K562 (cell line): ENCODE measurements at regions not wholly inside any gene's neighbourhood (a gene's known extent, or its start where the extent isn't known, plus 50 kb on each side); places are given as distances from the start of the nearest gene placed in this dataset.

ENCODE experiments used
- ATAC-seq: fragments of 200-7000 bp; cut with Tn5 transposase; 3 replicates; pipeline ENCODE4 v1.9.1; 2020; ENCODE audit warnings: moderate library complexity
- BruUV-seq: library from RNA; stranded (reverse); fragments of 400-500 nt; replicated peaks from 2 replicates; lab custom pipeline; 2021; lab: Mats Ljungman, UMichigan
- CTCF ChIA-PET: fragments of 300-600 bp; formaldehyde crosslinking; extraction: SDS; loops from one replicate; lab custom pipeline; 2021; ENCODE audit warnings: low intra/inter-chr PET ratio; lab: Yijun Ruan, JAX
- POLR2A ChIA-PET: fragments of 300-600, 350-650 bp; sonication (Branson Sonifier 250); formaldehyde crosslinking; extraction: SDS; loops from one replicate; lab custom pipeline; 2021; ENCODE audit warnings: antibody characterized with exemption, inconsistent platforms; lab: Yijun Ruan, JAX
- DNase-seq, 4 experiments: peaks; one replicate each; pipeline versions ENCODE4 v3.0.0 to v3.0.0-alpha.2; 2011 to 2018; ENCODE audit warnings: low spot score in 3 of 4, mixed read lengths in 3 of 4; ENCODE audit errors: extremely low read depth in 1 of 4
- FAIRE-seq: peaks from 2 replicates; lab custom pipeline; 2011; peaks lifted over from hg19 to GRCh38; lab: Jason Lieb, UNC
- H2AFZ ChIP-seq: 2 replicates; pipeline ENCODE4 v1.6.0; 2011; ENCODE audit warnings: low read depth, low read length, control low read depth, inconsistent platforms
- H3K27ac ChIP-seq: fragments of 200-600 bp; 3 replicates; pipeline ENCODE4 v1.8.0; 2011; ENCODE audit warnings: low read depth, mild to moderate bottlenecking, control low read depth, inconsistent platforms, low read length, moderate library complexity, mixed read lengths; ENCODE audit errors: extremely low read depth
- H3K27me3 ChIP-seq, 2 experiments: fragments of 300-600 bp in 1 of 2; 2 replicates in 1 of 2; 3 replicates in 1 of 2; pipeline versions ENCODE4 v1.6.0 to v1.8.0; 2011; ENCODE audit warnings: inconsistent platforms in 2 of 2, low read length in 2 of 2, mild to moderate bottlenecking in 1 of 2, mixed read lengths in 1 of 2, moderate library complexity in 1 of 2; ENCODE audit not compliant: control insufficient read depth in 2 of 2, insufficient read depth in 2 of 2
- H3K36me3 ChIP-seq: fragments of 300-600 bp; 3 replicates; pipeline ENCODE4 v1.8.0; 2011; ENCODE audit warnings: mild to moderate bottlenecking, low read length, inconsistent platforms; ENCODE audit not compliant: control insufficient read depth, insufficient read depth
- H3K4me1 ChIP-seq, 2 experiments: fragments of 200-600 bp in 1 of 2; replicated peaks in 1 of 2; 2 replicates in 1 of 2; 3 replicates in 1 of 2; pipeline versions ENCODE4 v1.5.1 to v1.8.0; 2011; ENCODE audit warnings: inconsistent platforms in 2 of 2, low read length in 2 of 2, mild to moderate bottlenecking in 1 of 2, mixed read lengths in 1 of 2, moderate library complexity in 1 of 2; ENCODE audit not compliant: control insufficient read depth in 2 of 2, insufficient read depth in 2 of 2
- H3K4me2 ChIP-seq: 2 replicates; pipeline ENCODE4 v1.6.1; 2011; ENCODE audit warnings: low read length, control low read depth, inconsistent platforms, mixed read lengths; ENCODE audit not compliant: insufficient read depth
- H3K4me3 ChIP-seq: fragments of 200-600 bp; sonication (generic), shearing (Covaris generic); 2 replicates; pipeline ENCODE4 v1.5.1; 2016; ENCODE audit warnings: control low read depth, inconsistent platforms
- H3K79me2 ChIP-seq: fragments of 200-600 bp; 3 replicates; pipeline ENCODE4 v1.8.0; 2011; ENCODE audit warnings: low read length, inconsistent platforms; ENCODE audit not compliant: control insufficient read depth, insufficient read depth
- H3K9ac ChIP-seq, 2 experiments: 2 replicates each; pipeline versions ENCODE4 v1.6.0 to v1.6.1; 2011; ENCODE audit warnings: low read depth in 2 of 2, low read length in 2 of 2, control low read depth in 1 of 2, inconsistent platforms in 1 of 2, mild to moderate bottlenecking in 1 of 2, mixed read lengths in 1 of 2; ENCODE audit not compliant: insufficient read depth in 1 of 2
- H3K9me1 ChIP-seq: one replicate; pipeline ENCODE4 v1.6.0; 2011; ENCODE audit warnings: inconsistent platforms, mild to moderate bottlenecking, low read length, moderate library complexity; ENCODE audit not compliant: control insufficient read depth, insufficient read depth
- H3K9me3 ChIP-seq: replicated peaks from 2 replicates; pipeline ENCODE4 v1.5.1; 2011; ENCODE audit warnings: low read depth, low read length, inconsistent platforms; ENCODE audit not compliant: control insufficient read depth, insufficient read depth
- H4K20me1 ChIP-seq: replicated peaks from 2 replicates; pipeline ENCODE4 v1.6.1; 2011; ENCODE audit warnings: low read length, inconsistent platforms, mixed read lengths; ENCODE audit not compliant: control insufficient read depth, insufficient read depth
- CEBPB ChIP-seq: fragments of 450-650 bp; IDR thresholded peaks from 2 replicates; pipeline ENCODE4 v1.6.1; 2016; ENCODE audit warnings: missing genetic modification characterization, missing compliant biosample characterization
- CEBPG ChIP-seq, 3 experiments: fragments of 200-800 bp in 1 of 3; sonication (Bioruptor generic) in 1 of 3; sonication (generic) in 1 of 3; formaldehyde crosslinking in 1 of 3; IDR thresholded peaks in 2 of 3; conservative IDR thresholded peaks in 1 of 3; 2 replicates each; pipeline versions ENCODE4 v1.6.1 to v1.8.0; 2016 to 2022; ENCODE audit warnings: missing compliant biosample characterization in 2 of 3, missing genetic modification characterization in 2 of 3, mild to moderate bottlenecking in 1 of 3, missing genetic modification reagents in 1 of 3
- MAFF ChIP-seq: IDR thresholded peaks from 2 replicates; pipeline ENCODE4 v1.6.1; 2012; ENCODE audit warnings: low read length, improper control_type of control experiment
- POLR2G ChIP-seq: fragments of 200-400 bp; formaldehyde crosslinking; IDR thresholded peaks from 2 replicates; pipeline ENCODE4 v1.6.1; 2017; ENCODE audit warnings: low read depth, mild to moderate bottlenecking, antibody characterized with exemption, low read length, moderate library complexity
- ZNF551 ChIP-seq: fragments of 250-450 bp; sonication (Bioruptor Pico); IDR thresholded peaks from 2 replicates; pipeline ENCODE4 v1.5.0; 2021; ENCODE audit warnings: mild to moderate bottlenecking, moderate library complexity
- whole genome bisulfite sequencing: fragments of 100-300 bp; shearing (Covaris generic); methylation state at CpG from one replicate; pipeline ENCODE4 v1.1.6; 2016; ENCODE audit warnings: low coverage, mixed read lengths; ENCODE audit not compliant: insufficient coverage; ENCODE audit errors: missing lambda C conversion rate; 5-methylcytosine and 5-hydroxymethylcytosine counted together
- in situ Hi-C: fragments of 300-500 bp; cut with MboI; formaldehyde crosslinking; loops from 4 replicates; pipeline ENCODE4 v1.15.0; 2018; ENCODE audit warnings: inconsistent platforms, mixed read lengths
- intact Hi-C: fragments of 100-400 bp; cut with micrococcal nuclease; formaldehyde crosslinking; loops from 2 replicates; pipeline ENCODE4 v1.14.2; 2022
- TF ChIP-seq, protein P1 (sequence below), 2 experiments: fragments of 450-650 bp; IDR thresholded peaks; 2 replicates each; pipeline ENCODE4 v1.6.1; 2018; ENCODE audit warnings: mild to moderate bottlenecking in 2 of 2, low read depth in 1 of 2; ENCODE audit not compliant: partially characterized antibody in 2 of 2

DNA sequence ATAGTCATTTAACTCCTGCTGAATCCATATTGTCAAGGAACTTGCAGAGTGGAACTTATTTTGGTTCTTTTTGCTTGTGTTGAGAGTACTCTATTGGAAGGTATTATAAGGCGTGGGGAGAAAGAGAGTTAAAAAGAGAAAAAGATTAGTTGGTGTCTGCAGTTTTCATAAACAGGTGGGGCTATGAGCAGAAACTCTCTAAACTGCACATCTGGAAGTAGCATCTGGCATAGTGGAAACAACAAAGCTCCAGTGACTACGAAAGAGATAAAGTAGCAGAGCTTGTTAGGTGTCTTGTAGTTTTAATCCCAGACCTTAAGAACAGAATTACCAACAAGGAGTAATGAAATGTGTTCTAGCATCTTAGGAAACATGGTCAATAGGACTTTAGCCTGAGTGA, 148.8 kb upstream of the SGO1 start (continued):
- TF ChIP-seq, protein P1, sequence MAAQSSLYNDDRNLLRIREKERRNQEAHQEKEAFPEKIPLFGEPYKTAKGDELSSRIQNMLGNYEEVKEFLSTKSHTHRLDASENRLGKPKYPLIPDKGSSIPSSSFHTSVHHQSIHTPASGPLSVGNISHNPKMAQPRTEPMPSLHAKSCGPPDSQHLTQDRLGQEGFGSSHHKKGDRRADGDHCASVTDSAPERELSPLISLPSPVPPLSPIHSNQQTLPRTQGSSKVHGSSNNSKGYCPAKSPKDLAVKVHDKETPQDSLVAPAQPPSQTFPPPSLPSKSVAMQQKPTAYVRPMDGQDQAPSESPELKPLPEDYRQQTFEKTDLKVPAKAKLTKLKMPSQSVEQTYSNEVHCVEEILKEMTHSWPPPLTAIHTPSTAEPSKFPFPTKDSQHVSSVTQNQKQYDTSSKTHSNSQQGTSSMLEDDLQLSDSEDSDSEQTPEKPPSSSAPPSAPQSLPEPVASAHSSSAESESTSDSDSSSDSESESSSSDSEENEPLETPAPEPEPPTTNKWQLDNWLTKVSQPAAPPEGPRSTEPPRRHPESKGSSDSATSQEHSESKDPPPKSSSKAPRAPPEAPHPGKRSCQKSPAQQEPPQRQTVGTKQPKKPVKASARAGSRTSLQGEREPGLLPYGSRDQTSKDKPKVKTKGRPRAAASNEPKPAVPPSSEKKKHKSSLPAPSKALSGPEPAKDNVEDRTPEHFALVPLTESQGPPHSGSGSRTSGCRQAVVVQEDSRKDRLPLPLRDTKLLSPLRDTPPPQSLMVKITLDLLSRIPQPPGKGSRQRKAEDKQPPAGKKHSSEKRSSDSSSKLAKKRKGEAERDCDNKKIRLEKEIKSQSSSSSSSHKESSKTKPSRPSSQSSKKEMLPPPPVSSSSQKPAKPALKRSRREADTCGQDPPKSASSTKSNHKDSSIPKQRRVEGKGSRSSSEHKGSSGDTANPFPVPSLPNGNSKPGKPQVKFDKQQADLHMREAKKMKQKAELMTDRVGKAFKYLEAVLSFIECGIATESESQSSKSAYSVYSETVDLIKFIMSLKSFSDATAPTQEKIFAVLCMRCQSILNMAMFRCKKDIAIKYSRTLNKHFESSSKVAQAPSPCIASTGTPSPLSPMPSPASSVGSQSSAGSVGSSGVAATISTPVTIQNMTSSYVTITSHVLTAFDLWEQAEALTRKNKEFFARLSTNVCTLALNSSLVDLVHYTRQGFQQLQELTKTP (IDR thresholded peaks at IDR 0.05; ENCODE audit: low read depth in 1 of 2, partially characterized antibody in 2 of 2): no peak
- TF ChIP-seq, all 486 proteins: peak for 0

DNA sequence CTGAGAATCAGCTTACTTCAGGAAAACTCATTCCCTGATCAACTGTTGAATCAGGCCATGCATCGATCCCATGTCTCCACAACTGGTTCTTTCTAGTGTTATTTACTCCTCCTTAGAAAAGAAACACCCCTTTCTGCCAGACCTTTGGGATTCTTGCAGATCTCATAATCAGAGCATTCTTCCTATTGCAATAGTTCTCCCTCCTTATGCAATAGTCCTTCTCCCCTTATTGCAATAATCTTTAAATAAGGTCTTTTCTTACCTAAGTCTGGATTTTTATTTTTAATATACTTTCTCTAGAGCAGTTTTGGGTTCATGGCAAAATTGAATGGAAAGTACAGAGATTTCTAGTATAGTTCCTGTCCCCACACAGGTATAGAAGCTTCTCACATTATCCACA, 141.9 kb upstream of the SGO1 start:
- 68% methylated on average over 1 of the region's 1 CpG for WGBS
- no peaks in the 10 kb centered on the region for H3K9me3 ChIP-seq
- H3K4me2 ChIP-seq: no peak overlapping the region
- no peaks in the 10 kb centered on the region for H3K79me2 ChIP-seq
- H3K4me1 ChIP-seq: peaks cover 14 to 48% of the 10 kb centered on the region in 2 experiments
- TF ChIP-seq ZNF551 (CRISPR knock-in tag) (no peak), CEBPG (CRISPR knock-in tag; IDR thresholded peaks at IDR 0.05) (no peak), CEBPG (tag; conservative IDR thresholded peaks at IDR 0.05 in 1 of 2, IDR thresholded peaks at IDR 0.05 in 1 of 2) (peak; percentile 63 to 76), CEBPB (tag) (peak; percentile 65), MAFF (no peak), POLR2G (no peak)
- intact Hi-C loops: loop anchor here (10.0 kb wide), 2 partner anchors 283 to 383 kb away; partner anchors contain the start of genes KAT2B and RAB5A
- no TSS peak for BruUV-seq
- no peak for DNase-seq
- no peak overlapping the region for H3K9ac ChIP-seq
- no peaks in the 10 kb centered on the region for H3K36me3 ChIP-seq
- in situ Hi-C loops: no loop called here
- ChIA-PET CTCF (no interaction called here), POLR2A (no interaction called here)
- no peak overlapping the region for H3K4me3 ChIP-seq
- H3K9me1 ChIP-seq: no peaks in the 10 kb centered on the region
- no peak overlapping the region for H3K27ac ChIP-seq
- no peaks in the 10 kb centered on the region for H4K20me1 ChIP-seq
- no peak for ATAC-seq
- FAIRE-seq: no peak
- no peaks in the 10 kb centered on the region for H3K27me3 ChIP-seq
- H2AFZ ChIP-seq: peak overlapping the region; percentile 27; the same call in 1 of the 2 replicates
